IPS-18c (cell line): ENCODE measurements at regions not wholly inside any gene's neighbourhood (a gene's known extent, or its start where the extent isn't known, plus 50 kb on each side); places are given as distances from the start of the nearest gene placed in this dataset.

Source experiments
- H3K4me3 ChIP-seq: 2 replicates; pipeline ENCODE4 v1.7.0; 2013; ENCODE audit warnings: low read depth, mild to moderate bottlenecking, low read length, moderate library complexity; ENCODE audit not compliant: insufficient read depth
- H3K9me3 ChIP-seq: one replicate; pipeline ENCODE4 v1.6.1; 2013; ENCODE audit warnings: mild to moderate bottlenecking, low read length, moderate library complexity; ENCODE audit not compliant: control insufficient read depth, insufficient read depth

DNA sequence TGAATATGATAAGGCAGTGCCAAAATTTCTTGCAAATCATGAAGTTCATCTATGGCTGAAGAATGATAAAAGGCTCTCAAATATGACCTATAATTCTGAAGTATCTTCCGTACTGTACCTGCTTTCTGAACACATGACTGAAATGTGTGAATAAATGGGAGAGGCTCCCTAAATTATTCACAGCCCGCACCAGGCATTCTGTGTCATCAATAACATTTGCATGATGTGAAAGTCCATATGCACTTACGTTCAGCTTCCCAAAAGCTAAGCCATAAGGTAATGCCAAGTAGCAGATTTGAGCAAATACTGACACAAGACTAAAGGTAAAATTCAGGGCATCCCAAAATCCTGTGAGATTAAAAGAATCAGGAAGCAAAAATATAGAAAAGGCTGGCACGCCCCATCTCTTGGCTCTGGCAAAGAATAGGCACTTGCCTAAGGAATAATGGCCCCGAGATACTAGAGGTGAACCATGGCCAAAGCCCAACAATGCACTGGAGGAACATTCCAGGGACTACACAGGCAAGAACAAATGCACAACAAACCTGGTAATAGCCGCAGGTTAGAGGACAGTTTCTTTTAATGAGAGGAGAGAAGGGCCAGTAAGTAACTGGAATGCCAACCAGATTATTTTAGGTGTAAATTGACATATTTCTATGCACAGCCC is 280.5 kb downstream of the IPMK start:
- Histone ChIP-seq H3K9me3 (no peaks in the 10 kb centered on the region), H3K4me3 (no peak overlapping the region)

DNA sequence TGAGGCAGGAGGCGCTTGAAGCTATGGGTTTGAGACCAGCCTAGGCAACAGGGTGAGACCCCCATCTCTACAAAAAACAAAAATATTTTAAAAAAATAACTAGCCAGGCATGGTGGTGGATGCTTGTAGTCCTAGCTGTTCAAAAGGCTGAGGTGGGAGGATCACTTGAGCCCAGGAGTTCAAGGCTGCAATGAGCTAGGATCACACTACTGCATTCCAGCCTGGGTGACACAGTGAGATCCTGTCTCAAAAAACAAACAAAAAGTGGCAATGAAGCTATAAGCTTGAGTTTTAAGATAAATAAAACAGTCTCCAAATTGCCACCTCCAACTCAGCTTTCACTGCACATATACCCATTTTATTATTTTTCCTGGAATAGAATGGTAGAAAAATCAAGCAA is 281.3 kb downstream of the IPMK start:
- H3K9me3 ChIP-seq: no peaks in the 10 kb centered on the region

DNA sequence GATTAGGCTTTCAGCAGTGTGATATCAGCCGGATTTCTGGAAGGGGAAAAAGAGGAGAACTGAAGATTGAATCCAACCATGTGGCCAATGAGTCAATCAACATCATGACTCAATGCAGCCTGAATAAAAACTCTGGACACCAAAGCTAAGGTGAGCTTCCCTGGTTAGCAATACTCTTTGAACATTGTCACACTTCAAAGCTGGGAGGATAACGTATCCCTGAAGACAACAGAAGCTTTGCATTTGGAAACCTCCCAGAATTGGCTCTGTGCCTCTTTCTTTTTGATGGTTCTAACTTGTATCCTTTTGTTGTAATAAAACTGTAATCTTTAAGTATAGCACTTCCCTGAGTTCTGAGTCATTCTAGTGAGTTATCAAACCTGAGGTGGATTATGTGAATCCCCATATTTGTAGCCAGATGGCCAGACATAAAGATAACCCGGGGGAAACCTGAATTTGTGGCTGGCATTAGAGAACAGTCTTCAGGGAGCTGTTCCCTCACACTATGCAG is 284.4 kb downstream of the IPMK start:
- Histone ChIP-seq H3K4me3 (no peak overlapping the region), H3K9me3 (no peaks in the 10 kb centered on the region)

More for the DNA sequence above, 281.3 kb downstream of the IPMK start:
- no peak overlapping the region for H3K4me3 ChIP-seq

DNA sequence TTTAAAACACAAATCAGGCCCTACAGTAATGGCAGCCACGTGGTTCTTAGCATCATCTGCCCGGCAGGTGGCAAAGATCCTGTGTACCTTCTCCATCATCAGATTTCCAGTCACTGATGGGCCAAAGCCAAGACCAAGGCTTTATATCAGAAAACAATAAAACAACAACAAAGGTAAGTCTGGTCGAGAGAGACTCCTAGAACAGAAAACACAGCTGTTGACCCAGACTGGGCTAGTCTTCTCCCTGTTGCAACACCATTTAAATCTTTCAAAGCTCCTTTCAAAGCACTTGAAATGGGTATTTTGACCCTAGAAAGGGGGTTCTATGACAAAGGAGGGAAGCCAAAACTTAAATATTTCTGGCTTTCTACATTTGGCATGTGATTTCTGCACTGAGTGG is 285.6 kb downstream of the IPMK start:
- H3K9me3 ChIP-seq: no peaks in the 10 kb centered on the region
- no peak overlapping the region for H3K4me3 ChIP-seq

DNA sequence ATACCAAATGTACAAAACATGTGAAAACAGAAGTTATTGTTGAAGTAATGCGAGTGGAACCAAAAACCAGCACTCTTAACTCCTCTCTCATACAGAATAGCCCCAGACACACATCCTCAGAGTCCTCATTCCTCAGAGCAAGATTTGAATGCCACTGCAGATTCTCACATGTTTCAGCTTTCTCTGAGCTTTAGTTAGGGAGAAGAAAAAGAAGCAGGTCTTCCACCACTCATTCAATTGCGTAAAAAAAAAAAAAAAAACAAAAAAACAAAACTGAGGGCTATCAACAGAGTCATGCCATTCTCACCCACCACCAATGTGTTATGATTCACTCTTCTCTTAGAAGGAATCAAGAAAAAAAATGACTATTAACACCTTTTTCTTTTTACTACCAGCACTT is 287.7 kb downstream of the IPMK start:
- H3K4me3 ChIP-seq: no peak overlapping the region
- H3K9me3 ChIP-seq: no peaks in the 10 kb centered on the region

DNA sequence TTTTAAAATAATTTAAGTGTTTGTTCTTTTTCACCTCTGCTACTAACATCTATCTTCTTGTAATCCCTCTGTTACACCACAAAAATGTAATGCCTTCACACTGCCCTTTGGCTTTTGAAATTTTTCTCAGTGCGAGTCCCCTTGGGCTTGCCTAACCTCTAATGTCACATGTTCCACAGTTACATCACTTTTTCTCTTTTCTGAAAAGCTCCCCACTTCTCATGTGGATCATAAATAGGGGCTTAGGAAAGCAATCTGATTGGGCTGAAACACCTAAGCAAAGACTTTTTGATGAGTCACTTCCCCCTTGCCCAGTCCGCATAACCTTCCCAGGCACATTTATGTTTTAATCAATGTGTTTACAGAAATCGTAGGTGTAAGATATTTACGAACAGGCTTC is 288.2 kb downstream of the IPMK start:
- no peak overlapping the region for H3K4me3 ChIP-seq
- H3K9me3 ChIP-seq: no peaks in the 10 kb centered on the region

DNA sequence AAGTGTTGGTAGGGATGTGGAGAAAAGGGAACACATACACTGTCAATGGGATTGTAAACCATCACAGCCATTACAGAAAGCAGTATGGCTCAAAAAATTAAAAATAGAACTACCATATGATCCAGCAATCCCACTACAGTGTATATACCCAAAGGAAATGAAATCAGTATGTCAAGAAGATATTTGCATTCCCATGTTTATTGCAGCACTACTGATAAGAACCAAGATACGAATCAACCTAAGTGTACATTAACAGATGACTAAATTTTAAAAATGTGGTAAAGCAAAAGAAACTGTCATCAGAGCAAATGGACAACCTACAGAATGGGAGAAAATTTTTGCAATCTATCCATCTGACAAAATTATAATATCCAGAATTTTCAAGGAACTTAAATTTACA is 290.4 kb downstream of the IPMK start:
- Histone ChIP-seq H3K4me3 (no peak overlapping the region), H3K9me3 (no peaks in the 10 kb centered on the region)

DNA sequence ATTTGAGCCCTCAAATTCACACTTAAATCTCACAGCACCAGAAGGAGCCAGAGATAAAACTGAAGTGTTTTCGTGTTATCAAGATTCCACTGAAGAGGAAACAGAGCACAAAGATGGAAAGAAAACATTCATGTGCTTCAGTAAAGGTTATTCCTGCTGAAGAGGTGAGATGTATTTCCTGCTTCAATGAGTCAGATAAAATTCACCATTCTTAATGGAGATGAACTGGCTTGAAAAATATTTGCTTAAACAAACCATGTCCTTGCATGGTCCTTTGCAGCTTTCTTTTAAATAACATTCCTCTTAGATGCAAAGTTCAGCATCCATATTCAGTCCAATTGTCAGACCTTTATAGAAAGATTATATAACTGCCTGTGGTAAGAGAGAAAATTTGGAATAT is 294.2 kb downstream of the IPMK start:
- H3K4me3 ChIP-seq: no peak overlapping the region
- H3K9me3 ChIP-seq: no peaks in the 10 kb centered on the region

DNA sequence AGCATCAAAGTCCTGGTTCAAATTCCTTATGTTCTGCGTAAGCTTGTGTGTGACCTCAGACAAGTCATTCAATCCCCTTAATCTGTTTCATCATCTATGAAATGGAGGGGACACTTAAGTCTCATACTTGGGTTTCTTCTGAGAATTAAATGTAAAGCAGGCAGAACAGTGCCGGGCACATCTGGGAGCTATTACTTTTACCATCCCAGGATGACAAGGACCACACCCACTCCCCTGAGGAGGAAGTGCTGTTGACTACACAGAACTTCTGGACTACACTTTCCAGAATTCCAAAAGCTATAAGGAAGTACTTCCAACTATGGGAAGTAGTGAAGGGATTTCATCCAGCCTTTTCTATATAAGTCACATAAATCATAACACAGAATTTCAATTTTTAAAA is 294.9 kb downstream of the IPMK start:
- Histone ChIP-seq H3K9me3 (no peaks in the 10 kb centered on the region), H3K4me3 (no peak overlapping the region)

DNA sequence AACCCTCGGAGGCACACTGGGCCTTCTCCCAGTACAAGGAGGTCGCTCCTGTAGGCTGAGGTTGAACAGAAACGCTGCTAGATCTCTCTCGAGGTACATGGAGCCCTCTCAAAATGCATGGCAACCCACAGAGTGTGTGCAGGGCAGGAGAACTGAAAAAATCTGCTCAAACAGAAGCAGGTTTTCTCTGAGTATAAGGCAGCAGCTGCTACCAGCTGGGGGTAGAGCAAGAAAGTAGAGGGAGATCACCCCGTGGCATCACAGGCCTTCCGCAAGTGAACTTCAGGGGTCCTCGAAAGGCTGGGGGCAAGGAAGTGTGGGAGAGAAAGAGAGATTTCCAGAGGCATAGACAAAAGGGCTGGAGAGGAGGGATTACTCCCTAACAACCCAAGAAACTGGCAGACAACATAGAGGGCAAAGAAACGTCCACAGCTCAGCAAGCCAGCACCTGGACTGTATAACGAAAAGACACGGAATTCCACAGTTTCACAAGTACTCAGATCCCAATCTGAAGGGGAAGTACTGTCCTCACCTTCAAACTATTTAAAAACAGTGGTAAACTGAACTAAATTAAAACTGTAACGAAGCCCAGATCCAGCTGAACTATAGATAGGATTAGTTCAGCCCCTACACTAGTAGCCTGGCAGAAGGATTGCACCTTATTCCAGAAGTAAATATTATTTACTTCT is 299.2 kb downstream of the IPMK start:
- Histone ChIP-seq H3K4me3 (no peak overlapping the region), H3K9me3 (no peaks in the 10 kb centered on the region)

DNA sequence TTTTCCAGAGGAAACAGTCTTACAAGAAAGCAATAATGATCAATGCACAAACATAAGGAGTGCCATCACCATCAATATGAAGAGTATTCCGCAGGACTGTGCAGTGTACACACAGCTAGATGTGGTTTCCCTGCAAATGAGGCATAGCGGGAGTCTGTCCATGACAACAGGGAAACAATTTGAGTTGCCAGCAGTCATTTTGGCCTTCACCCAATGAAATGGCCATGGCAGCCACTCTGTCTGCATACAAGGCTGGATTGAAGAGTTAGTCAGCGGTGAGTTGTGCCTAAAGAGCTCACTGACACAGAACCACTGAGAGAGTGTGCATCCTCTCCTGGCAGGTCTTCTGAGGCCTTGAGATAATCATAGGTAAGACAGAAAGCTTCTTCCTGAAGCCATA is 303.3 kb downstream of the IPMK start:
- H3K9me3 ChIP-seq: no peaks in the 10 kb centered on the region

DNA sequence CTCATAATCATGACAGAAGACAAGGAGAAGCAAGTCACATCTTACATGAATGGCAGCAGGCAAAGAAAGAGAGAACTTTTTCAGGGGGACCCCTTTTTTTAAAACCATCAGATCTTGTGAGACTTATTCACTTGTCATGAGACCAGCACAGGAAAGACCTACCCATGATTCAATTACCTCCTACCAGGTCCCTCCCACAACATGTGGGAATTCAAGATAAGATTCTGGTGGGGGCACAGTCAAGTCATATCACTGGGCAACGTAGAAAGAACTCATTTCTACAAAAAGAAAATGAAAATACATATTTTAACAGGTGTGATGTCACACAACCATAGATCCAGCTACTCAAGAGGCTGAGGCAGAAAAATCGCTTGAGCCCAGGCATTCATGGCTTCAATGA is 304.1 kb downstream of the IPMK start:
- H3K4me3 ChIP-seq: no peak overlapping the region
- H3K9me3 ChIP-seq: no peaks in the 10 kb centered on the region

More for the DNA sequence above, 303.3 kb downstream of the IPMK start:
- H3K4me3 ChIP-seq: no peak overlapping the region

DNA sequence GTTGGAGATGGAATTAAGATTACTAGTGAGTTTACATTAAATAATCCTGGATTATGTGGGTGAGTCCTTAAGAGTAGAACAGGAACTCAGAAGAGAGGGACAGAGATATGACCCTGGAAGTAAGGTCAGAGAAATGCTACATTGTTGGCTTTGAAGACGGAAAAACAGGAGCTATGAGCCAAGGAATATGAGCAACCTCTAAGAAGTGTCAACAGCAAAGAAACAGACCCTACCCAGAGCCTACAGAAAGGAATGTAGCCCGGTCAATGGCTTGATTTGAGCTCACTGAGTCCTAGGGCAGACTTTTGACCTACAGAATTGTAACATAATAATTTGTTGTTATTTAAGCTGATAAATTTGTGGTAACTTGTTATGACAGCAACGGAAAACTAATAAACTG is 304.9 kb downstream of the IPMK start:
- H3K9me3 ChIP-seq: no peaks in the 10 kb centered on the region

DNA sequence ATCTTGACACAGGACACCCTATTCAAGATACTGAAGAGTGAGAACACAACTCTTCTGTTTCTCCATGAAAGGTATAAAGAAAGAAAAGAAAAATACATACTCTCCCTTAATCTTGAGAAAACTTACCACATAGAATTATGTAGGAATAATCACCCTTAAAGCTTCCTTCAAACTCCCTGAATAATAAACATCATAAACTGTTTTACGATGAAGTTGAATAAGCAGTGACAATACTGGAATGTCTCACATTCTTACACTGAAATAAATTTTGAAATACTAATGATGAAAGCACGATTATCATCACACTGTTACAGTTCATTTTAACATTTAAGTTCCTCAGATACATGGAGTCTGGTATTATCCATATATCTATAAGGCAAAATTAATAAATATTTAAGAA is 306.2 kb downstream of the IPMK start:
- H3K4me3 ChIP-seq: no peak overlapping the region
- H3K9me3 ChIP-seq: no peaks in the 10 kb centered on the region

More for the DNA sequence above, 304.9 kb downstream of the IPMK start:
- H3K4me3 ChIP-seq: no peak overlapping the region; the same call in 1 of the 2 replicates

DNA sequence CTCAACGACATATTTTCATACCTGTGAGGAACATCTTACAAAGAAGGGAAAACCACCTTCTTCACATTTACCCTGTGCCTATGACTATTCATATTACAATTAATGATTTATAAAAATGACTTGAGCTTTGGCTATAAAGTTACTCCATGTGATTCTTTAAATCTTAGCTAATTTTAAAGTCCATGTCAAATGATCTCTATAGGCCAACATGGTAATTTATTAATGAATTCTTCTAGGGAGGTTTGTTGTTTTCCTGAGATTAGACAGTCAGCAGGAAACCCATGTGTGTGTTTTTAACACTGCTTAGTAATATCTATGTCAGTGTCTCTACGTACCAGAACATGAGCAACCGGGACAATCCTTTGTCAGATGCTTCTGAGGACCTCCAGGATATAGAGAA is 307.3 kb downstream of the IPMK start:
- H3K4me3 ChIP-seq: no peak overlapping the region

DNA sequence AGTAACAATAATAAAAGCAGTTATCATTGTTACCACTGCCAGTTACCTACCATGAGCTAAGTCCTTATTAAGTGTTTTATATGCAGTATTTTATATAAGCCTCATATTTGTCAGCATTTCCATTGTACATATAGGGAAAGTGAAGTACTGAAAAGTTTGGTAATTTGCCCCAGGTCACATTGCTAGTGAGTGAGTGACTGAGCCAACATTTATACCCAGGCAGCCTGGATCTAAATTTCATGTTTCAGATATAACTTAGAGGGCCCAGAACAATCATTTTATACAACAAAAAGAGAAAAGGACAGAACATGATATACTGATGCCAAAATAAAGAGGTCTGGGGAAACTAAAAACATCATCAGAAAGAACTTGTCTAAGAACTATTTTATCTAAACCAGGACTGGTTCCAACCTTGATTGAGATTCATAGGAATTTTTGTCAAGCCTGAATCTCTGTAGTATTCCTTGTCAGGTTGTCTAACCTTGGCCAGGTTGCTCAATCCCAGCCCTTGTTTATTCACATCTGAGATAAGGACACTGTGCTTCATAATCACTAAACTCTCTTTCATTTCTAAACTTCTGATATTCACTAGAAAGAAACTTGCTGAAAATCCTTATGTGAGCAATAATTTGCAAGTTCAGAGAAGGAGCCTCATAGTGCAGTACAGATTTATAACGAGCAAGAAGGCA is 308.2 kb downstream of the IPMK start:
- Histone ChIP-seq H3K4me3 (no peak overlapping the region), H3K9me3 (no peaks in the 10 kb centered on the region)

More for the DNA sequence above, 307.3 kb downstream of the IPMK start:
- no peaks in the 10 kb centered on the region for H3K9me3 ChIP-seq

DNA sequence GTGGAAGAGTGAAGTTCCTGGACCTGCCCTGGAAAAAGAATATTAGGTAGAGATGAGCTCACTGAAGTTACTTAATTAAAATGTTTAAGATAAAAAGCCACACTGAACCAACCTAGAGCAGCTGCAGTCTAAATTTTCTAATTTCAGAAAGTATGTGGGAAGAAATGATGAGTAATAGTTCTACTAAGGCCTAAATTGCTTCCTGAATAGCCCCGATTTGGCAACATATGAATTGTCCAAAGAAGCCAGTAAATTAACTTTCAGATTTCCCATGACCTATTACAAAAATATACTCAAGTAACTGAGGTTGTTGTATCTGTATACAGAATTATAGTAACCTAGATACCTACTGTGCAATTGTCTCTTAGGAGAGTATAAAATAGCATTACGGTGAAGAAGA is 312.6 kb downstream of the IPMK start:
- Histone ChIP-seq H3K4me3 (no peak overlapping the region), H3K9me3 (no peaks in the 10 kb centered on the region)

DNA sequence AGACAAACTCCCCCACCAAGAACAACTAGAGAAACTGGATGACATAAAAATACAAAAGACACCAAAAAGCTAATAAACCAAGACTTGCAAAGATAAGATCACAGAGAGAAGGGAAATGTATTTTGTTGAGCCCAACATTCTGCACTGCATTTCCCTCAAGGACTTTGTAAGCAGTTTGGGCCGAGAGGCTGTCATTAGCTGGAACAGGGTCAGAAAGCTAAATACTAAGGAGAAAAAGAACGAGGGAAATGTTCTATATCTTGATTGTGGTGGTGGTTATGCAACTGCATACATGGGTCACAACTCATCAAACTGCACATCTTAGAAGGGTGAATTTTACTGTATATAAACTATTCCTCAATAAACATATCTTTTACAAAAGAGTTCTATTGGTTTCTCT is 315.0 kb downstream of the IPMK start:
- Histone ChIP-seq H3K4me3 (no peak overlapping the region), H3K9me3 (no peaks in the 10 kb centered on the region)
